ENCODE measurements at regions not wholly inside any gene's neighbourhood (a gene's known extent, or its start where the extent isn't known, plus 50 kb on each side); places are given as distances from the start of the nearest gene placed in this dataset.

DNA sequence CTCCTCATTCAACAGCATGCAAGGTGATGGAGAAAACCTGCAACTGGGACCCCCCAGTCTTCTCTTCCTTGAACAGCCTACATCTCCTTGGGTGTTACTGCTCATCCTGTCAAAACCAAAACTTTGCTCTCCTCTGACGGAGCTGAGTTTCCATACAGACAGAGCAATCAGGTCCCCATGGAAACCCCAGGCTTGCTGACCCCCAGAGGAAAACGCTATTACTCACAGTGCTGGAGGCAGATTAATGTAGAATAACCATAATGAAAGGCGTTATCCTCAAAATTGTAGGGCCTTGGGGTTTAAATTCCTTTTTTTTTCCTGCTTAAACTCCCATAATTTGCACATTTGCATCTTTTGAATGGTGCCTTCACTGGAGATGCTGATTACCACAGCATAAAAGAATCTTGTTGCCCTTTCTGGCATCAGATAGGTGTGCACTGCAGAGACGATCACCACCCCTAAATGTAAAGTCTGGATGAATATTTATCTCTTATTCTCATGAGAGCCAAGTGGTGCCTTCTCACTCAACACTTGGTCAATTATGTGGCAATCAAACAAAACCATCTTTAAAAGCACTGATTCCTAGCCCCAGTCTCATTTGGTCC lies 126.3 kb downstream of the MSX2 start:
- no peak for TF ChIP-seq JUND (IDR thresholded peaks at IDR 0.05)
- no peak for TF ChIP-seq EP300 (IDR thresholded peaks at IDR 0.05; ENCODE audit: borderline replicate concordance in 1 of 2, low read depth in 1 of 2, low read length in 1 of 2)
- TF ChIP-seq, protein P1, sequence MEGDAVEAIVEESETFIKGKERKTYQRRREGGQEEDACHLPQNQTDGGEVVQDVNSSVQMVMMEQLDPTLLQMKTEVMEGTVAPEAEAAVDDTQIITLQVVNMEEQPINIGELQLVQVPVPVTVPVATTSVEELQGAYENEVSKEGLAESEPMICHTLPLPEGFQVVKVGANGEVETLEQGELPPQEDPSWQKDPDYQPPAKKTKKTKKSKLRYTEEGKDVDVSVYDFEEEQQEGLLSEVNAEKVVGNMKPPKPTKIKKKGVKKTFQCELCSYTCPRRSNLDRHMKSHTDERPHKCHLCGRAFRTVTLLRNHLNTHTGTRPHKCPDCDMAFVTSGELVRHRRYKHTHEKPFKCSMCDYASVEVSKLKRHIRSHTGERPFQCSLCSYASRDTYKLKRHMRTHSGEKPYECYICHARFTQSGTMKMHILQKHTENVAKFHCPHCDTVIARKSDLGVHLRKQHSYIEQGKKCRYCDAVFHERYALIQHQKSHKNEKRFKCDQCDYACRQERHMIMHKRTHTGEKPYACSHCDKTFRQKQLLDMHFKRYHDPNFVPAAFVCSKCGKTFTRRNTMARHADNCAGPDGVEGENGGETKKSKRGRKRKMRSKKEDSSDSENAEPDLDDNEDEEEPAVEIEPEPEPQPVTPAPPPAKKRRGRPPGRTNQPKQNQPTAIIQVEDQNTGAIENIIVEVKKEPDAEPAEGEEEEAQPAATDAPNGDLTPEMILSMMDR (IDR thresholded peaks at IDR 0.05) = no peak
- no peak for TF ChIP-seq USF1 (IDR thresholded peaks at IDR 0.05; ENCODE audit: borderline replicate concordance, low read depth)

Measured in SK-N-SH (cell line).